HG02763 (cell line): ENCODE measurements at regions not wholly inside any gene's neighbourhood (a gene's known extent, or its start where the extent isn't known, plus 50 kb on each side); places are given as distances from the start of the nearest gene placed in this dataset.

Experiments
- ATAC-seq: cut with Tn5 transposase; IDR thresholded peaks from one replicate; pipeline ENCODE4 v1.9.1; 2021; ENCODE audit warnings: mild to moderate bottlenecking, moderate library complexity; ENCODE audit not compliant: unreplicated experiment

DNA sequence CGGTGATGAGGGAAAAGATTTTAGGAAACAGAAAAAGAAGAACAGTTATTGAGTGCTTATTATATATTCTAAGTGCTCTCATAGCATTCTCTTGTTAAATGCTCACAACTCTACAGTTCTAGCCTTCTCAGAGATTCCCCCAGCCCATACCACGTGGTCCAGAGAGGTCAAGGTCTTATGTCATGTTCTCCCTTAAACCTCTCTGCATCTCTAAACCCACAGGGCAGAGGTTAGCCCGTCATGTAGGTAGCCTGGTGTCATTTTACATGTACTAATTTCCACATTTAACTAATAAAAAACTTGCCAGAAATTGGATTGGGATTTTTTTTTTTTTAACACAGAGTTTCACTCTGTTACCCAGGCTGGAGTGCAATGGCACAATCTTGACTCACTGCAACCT, 178.0 kb downstream of the CEMIP2 start:
- ATAC-seq, result no peak

DNA sequence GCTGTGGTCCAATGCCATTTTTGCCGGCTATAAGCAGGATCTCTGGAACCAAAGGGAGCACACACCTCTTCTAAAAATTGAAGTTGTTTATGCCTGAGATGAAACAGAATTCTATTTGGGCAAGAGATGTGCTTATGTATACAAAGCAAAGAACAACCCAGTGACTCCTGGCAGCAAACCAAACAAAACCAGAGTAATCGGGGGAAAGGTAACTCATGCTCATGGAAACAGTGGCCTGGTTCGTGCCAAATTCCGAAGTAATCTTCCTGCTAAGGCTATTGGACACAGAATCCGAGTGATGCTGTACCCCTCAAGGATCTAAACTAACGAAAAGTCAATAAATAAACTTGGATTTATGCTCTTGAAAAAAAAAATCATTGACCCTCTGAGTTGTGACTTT, 178.7 kb downstream of the CEMIP2 start:
- no peak for ATAC-seq

DNA sequence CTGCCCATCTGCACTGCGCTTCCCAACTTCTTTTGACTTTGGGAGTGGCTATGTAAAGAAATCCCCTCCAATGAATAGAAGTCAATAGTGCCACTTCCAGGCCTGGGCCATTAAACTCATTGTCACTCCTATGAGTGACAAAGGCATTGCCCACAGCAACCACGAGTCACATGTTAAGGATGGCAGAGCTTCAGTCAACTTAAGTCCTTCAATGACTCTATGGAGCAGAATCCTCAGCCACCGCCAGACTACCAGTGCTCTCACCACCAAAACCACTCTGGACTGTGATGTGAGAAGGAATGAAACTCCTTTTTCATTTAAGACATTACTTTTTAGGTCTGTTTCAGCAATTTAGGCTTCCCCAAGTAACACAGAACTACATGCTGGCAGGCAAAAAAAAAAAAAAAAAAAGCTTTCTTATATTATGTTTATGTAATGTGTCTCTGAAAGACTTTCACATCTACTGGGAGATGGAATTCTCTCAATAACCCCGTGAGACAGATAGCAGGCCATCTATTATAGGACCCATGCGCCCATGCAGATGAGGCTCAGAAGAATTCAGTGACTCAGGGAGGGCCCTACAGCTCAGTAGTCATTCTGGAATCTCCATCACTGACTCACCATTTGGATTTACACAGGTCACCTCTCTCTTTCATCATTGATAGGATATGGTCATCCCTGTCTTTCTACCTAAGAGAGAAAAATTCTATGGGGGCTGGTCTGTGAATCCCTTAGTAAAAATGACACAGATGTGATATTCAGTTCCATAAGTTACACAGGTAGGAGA, 180.5 kb downstream of the CEMIP2 start:
- ATAC-seq, result no peak

DNA sequence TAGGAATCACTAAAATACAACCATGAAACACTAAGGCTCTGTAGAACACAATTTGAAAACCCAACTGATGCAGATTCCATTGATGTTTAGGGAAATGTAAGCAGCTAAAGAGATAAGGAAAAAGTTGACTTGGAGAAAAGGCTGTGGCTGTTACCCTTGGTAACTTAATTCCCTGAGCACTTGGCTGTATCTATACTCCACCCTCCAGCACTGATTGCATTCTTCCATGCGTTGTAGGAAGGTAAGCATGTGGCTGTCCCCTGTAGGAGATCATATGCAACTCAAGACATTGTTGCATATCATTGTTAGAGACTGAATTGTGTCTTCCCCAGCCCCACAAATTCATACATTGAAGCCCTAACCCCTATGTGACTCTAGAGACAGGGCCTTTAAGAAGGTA, 184.5 kb downstream of the CEMIP2 start:
- no peak for ATAC-seq

DNA sequence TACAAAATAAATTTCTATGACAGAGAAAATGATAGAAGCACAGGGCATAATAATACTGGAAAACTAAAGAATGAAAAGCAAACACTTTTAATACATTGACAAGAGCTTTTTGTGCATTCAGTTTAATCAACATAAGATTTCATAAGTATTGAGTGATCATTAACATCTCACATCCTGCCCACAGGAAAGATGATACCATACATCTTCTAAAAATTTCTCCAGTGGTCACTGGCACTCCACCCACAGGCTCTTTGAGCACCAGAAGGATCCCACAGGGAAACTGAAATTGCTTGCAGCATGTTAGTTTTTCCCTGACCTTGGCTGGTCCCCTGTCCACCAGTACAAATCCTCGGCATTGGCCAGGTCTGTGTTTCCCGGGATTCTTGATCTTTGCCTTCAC, 186.0 kb downstream of the CEMIP2 start:
- no peak for ATAC-seq

DNA sequence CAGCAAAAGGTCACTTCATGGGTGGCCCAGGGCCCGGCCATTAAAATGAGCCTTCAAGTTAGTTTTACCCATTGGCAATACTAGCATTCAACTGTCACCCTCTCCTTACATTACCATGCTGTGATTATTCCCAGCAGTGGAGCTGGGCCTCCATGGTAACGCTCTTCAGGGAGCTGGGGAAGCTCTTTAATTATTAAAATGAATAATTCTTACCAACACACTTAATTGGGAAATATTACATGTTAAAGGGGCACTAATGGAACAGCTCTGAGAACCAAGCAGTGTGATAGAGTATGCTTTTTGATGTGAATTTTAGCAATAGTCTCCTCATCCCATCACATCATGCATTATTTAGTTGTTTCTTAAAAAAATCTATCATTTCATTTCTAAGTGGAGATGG, 187.2 kb downstream of the CEMIP2 start:
- ATAC-seq, result no peak

DNA sequence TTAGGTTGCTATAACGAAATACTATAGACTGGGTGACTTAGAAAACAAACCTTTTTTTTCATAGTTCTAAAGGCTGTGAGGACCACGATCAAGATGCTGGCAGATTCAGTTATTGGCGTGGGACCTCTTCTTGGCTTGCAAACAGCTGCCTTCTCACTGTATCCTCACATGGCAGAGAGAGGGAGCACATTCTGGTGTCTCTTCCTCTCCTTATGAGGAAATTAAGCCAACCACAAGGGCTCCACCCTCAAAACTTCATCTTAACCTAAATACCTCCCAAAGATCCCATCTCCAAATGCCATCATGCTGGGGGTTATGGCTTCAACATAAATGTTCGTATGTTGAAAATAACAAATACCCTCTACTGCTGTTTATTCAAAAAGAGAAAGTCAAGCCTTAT, 197.1 kb downstream of the CEMIP2 start:
- ATAC-seq, result no peak

DNA sequence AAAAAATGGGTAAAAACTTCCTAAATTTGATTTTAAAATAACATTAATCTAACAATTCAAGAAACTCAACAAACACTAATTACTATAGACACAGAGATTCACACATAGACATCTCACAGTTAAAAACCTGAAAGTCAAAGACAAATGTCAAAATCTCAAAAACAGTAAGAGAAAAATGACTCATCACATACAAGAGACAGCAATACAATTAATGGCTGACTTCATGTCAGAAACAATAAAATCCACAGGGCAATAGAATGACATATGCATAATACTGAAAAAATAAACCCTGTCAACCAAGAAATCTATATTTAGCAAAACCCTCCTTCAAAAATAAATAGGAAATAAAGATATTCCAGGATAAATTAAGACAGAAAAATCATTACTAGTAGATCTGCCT, 200.4 kb downstream of the CEMIP2 start:
- ATAC-seq, result no peak

DNA sequence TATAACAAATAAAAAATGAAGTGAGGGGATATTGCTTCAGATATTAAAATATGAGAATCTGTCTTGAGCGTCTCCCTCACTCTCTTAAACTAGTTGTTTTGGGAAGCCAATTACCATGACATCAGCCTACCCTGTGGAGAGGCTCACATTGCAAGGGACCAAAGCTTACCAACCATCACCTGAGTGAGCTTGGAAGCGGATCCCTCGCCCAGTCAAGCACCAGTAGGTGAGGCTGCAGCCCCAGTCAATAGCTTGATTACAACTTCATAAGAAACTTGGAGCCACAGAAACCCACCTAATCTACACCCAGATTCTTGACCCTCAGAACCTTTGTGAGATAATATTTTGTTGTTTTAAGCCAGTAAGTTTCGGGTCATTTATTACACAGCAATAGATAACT, 206.2 kb downstream of the CEMIP2 start:
- no peak for ATAC-seq

DNA sequence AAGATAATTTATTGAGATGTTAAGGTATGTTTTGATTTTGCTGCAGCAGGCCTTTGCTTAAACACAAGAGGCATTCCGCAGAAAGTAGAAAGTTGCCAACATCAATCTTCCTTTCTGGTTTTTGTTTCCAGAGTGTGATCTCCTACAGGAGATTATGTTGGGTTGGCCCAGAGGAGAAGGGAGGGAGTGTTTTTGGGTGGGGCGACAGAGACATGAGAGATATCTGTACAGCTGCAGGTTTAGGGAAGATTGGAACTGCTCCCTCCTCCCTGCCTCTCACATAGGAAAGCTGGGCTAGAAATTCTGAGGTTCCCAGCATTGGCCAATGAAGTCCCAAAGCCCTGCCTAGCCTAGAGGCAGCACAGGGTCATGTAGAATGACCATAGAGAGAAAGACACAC, 211.0 kb downstream of the CEMIP2 start:
- ATAC-seq, result no peak

DNA sequence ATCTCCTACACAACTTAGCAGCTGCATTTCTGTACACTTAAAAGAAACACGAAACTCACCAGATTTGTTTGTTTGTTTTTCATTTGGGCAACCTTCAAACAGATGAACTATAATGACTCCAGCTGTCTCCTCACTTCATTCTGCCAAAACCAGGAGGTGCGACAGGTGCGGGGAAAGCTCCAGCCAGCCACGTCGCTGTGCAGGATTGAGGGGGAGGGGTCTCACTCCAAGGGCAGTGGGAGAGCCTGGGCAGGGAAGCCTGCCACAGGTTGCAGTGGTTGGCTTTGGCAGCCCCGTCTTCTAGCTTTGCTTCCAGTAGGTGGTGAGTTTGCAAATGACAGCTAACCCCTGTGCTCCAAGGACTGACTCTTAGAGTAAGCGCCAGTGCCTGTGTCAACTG, 215.8 kb downstream of the CEMIP2 start:
- ATAC-seq, result no peak

DNA sequence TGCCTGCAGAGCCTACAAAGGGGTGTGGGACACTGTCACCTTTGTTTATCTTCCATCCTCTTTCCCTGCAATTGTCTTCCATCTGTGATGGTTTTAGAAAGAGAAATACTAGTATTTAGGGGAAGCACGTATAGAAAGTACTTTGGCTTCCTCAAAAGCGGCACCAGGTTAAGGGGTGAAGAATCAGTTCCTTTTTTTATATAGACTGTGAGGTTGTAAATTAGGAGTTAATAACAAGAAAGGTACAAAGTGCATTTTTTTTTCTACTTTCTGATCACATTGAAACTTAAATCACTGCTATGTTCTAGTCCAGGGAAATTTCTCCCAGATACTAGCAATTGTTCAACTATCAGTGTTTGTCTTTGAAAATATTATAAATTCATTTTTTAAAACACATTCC, 219.3 kb downstream of the CEMIP2 start:
- peak; percentile 88 for ATAC-seq

DNA sequence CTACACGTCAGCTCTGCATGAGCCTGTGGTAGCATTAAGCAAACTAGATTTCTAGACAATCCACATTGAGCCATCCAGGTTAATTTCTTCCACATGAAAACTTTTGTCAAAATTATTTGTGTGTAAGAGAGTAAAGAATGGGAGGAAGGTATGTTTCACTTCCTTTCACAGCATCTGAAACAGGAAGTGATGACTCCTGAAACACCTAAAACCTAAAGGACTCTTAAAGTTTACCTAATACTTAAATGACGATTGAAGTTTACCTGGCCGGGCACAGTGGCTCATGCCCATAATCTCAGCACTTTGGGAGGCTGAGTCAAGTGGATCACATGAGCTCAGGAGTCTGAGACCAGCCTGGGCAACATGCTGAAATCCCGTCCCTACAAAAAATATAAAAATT, 223.8 kb downstream of the CEMIP2 start:
- ATAC-seq, result no peak

DNA sequence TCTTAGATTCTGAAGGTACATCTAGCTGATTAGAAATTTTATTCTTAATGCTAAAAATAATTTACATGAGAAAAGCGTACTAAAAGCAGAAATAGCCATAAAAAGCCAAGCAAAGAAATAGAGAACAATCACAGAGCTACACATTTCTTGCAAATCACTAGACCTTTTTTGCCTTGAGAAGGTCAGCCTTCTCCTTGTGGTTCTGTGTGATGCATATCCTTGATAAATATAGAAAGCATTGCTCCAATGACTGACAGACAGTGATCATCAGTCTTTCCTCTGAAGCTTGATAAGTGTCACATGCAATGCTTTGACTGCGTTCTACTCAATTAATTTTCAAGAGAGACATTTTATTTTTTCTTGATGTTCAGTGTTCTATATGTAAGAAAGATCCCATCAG, 226.9 kb downstream of the CEMIP2 start:
- no peak for ATAC-seq

DNA sequence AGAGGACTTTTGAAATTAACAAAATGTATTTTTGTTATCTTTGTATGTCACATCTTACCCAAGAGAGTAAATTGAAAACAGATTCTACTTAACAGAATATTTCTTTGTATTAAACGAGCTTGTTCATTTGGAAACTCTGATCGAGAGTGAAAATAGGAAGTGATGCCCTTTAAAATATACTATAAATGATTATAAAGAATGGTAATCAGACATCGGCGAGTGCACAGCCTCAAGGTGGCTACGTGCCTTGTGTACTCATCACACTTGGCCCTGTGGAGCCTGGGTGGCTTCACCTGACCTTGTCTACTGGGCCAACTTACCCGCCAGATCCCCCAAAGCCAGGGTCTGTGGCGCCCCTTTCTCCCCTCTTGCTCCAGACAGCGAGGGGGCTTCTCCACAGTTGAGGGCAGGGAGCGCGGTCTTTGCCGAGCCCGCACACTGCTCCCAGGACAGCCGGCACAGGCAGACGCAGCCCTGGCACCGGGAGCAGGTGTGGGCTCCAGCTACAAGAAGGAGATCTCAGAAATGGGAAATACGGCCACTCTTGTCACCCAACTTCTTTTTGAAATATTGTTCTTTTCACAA, 243.2 kb downstream of the CEMIP2 start:
- ATAC-seq, result no peak

DNA sequence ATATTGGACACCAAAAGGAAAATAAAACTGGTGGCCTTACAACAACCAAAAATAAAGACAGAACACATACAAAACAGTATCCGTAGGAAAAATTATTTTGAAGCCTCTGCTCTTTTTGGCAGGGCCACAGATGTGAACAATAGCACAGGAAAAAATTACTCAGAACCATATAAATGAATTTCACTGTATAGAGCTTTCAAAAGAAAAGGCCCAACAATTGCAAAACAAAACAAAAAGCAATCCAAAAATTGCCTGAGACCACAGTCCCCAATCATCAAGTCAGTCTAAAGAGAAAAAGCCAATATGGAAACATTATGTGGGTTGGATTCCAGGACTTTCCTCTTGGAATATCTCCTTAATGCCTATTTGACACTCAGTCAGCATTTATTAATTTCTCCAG, 243.8 kb downstream of the CEMIP2 start:
- ATAC-seq, result no peak

DNA sequence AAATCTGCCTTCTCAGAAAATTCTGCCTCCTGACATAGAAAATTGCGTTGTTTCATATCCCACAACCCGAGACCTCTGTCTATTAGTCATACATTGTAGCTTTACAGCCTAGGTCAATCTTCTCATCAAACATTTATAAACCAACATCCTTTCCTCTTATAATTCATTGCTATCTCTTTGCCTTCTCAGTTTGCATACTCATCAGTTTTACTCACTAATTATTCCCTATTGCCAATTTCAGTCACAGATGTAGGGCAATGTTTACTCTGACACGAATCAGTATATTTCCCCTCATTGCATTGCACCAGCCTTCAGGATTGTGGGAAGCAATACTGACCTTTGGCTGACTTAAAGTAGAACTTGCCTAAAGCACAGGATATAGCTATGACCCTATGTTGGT, 247.2 kb downstream of the CEMIP2 start:
- no peak for ATAC-seq

DNA sequence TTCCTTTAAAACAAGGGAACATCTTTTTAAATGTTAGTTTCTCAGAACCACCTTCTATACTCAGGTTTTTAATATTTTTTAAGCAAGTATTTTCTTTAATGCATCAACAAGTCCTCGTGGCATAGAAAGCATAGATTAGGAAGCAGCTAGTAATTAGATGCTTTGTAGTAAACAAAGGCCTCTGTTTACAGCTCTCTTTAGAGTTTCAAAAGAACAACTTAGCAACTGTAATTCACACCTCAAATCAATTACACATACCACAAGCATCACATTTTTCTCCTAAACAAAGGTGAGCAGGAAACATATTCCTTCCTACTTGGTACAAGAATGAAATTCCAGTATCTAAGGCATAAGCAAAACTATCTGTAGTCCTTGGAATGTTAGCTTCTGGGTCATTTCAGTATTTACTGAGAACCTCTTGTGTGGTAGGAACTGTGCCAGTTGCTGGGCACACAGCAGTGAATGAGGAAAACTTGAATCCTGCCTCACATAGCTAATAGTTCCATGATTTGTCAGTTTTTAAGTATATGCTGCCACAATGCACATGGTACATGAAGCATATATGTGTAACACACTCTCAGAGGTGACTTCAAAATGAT, 249.1 kb downstream of the CEMIP2 start:
- no peak for ATAC-seq

DNA sequence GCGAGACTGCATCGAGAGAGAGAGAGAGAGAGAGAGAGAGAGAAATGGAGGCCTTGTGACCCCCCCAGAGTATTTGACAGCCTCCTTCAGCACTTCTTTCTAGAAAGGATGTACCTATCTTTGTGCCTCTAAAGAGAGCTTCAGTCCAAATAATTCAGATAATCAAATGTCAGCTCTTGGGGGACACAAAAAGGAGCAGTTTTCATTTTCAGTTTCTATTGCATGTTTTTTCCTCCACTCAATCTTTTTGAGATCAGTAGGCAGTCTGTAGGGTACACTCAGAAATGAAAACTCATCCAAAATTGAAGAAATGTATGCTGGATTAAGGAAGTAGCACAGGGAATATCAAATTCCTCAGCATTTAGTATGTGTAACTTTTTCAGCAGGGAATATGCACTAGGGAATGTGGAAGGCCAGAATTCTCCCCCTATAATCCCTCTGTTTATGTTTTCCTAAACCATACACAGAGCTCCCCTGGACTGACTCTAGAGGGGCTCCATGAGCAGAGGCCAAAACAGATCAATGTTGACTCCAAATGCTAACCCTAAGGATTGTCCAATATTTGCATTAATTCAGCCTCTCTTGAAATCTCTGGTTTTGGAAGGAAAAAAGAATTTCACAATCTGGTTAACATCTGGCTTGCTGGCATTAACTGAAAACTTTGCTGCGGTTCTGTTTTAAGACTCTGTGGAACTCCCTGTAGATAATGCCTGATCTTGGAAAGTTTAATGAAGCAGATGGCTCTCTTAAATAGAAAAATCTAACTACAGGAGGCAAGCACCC, 250.1 kb downstream of the CEMIP2 start:
- no peak for ATAC-seq

DNA sequence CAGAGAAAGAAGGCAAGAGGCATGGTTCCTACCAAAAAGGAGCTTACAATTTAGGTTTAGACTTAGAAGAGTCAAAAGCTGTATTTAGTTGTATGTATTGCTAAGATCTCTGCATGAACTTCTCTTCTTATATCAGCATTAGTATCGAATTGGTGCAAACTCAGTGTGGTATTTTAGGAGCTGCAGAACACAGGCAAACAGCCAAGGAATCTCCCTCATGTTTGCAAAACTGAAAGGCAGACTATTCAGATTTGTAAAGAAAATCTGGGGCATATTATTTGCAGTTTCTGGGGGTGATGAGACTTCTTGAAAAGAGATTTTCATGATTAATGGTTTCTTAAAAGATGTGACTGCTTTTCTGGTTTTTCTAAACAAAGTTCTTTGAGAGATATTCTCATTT, 252.7 kb downstream of the CEMIP2 start:
- ATAC-seq, result no peak

DNA sequence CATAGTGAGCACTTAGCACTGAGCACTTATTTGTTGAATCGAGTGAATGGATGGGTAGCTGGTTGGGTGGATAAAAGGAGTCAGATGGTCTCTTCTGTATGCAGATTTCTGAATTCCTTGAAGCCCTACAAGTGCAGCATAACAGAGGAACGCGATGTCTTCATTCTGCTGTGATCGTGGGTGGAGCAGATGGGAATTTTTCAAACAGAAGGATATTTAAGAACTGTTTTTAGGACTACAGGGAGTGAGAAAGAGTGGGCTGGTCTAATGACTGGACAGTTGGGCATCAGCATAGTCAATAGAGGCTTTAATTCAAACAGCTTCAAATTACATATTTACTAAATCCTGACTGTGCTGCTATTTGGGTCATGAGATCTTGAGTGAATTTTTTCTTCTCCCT, 253.2 kb downstream of the CEMIP2 start:
- ATAC-seq, result no peak
